ENCODE measurements at regions not wholly inside any gene's neighbourhood (a gene's known extent, or its start where the extent isn't known, plus 50 kb on each side); places are given as distances from the start of the nearest gene placed in this dataset.

DNA sequence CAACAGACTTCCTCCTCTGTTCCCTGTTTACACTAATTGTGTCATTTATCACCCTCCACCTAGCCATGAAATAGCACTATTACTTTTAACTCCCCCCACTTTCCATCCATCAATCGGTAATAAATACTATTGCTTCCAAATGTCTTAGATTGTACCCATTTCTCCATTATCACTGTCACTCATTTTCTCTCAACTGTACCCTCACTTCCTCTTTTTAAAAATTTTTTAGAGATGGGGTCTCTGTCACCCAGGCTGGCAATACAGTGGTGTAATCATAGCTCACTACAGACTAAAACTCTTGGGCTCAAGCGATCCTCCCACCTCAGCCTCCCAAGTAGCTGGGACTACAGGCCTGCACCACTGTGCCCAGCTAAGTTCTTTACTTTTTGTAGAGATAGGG lies 123.5 kb upstream of the EGR2 start:
- Histone ChIP-seq H3K27ac (ENCODE audit: low read depth, low read length) (no peak overlapping the region), H3K9me3 (ENCODE audit: control insufficient read depth in 1 of 2, insufficient read depth in 1 of 2, low read depth in 1 of 2, low read length in 2 of 2) (no peaks in the 10 kb centered on the region), H3K4me3 (replicated peaks in 1 of 2; ENCODE audit: low read depth in 1 of 2, low read length in 2 of 2) (no peak overlapping the region), H3K79me2 (ENCODE audit: insufficient read depth, low read length) (no peaks in the 10 kb centered on the region), H3K4me2 (ENCODE audit: low read length) (no peak overlapping the region), H3K4me1 (ENCODE audit: control insufficient read depth in 1 of 2, insufficient read depth in 2 of 2, low read length in 2 of 2) (no peaks in the 10 kb centered on the region), H3K27me3 (ENCODE audit: insufficient read depth, low read length) (no peaks in the 10 kb centered on the region), H3K9me2 (ENCODE audit: insufficient read depth) (no peaks in the 10 kb centered on the region), H3K36me3 (ENCODE audit: control insufficient read depth in 1 of 2, insufficient read depth in 2 of 2, low read length in 2 of 2) (no peaks in the 10 kb centered on the region), H3K9ac (ENCODE audit: low read length) (no peak overlapping the region), H4K20me1 (ENCODE audit: insufficient read depth) (no peaks in the 10 kb centered on the region), H2AFZ (ENCODE audit: low read depth, low read length, poor library complexity, severe bottlenecking) (no peak overlapping the region)
- TF ChIP-seq SIN3A (IDR thresholded peaks at IDR 0.05; ENCODE audit: low read depth): no peak
- no peak for TF ChIP-seq FOSL1 (IDR thresholded peaks at IDR 0.05; ENCODE audit: low read depth)
- no peak for TF ChIP-seq RAD21 (IDR thresholded peaks at IDR 0.05; ENCODE audit: low read depth)
- no peak for TF ChIP-seq POLR2AphosphoS5 (IDR thresholded peaks at IDR 0.05; ENCODE audit: low read depth, low read length)
- no peak for TF ChIP-seq EGR1 (IDR thresholded peaks at IDR 0.05; ENCODE audit: low read depth)
- TF ChIP-seq, protein P1, sequence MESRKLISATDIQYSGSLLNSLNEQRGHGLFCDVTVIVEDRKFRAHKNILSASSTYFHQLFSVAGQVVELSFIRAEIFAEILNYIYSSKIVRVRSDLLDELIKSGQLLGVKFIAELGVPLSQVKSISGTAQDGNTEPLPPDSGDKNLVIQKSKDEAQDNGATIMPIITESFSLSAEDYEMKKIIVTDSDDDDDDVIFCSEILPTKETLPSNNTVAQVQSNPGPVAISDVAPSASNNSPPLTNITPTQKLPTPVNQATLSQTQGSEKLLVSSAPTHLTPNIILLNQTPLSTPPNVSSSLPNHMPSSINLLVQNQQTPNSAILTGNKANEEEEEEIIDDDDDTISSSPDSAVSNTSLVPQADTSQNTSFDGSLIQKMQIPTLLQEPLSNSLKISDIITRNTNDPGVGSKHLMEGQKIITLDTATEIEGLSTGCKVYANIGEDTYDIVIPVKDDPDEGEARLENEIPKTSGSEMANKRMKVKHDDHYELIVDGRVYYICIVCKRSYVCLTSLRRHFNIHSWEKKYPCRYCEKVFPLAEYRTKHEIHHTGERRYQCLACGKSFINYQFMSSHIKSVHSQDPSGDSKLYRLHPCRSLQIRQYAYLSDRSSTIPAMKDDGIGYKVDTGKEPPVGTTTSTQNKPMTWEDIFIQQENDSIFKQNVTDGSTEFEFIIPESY (IDR thresholded peaks at IDR 0.05; ENCODE audit: extremely low read depth, insufficient replicate concordance, low read length): no peak
- no peak for TF ChIP-seq ZNF274 (IDR thresholded peaks at IDR 0.05; ENCODE audit: low read depth, low read length)
- TF ChIP-seq EZH2 (IDR thresholded peaks at IDR 0.05): no peak
- no peak for TF ChIP-seq TCF7L2 (IDR thresholded peaks at IDR 0.05; ENCODE audit: borderline replicate concordance, extremely low read depth, insufficient read depth, insufficient read length)
- TF ChIP-seq, protein P2, sequence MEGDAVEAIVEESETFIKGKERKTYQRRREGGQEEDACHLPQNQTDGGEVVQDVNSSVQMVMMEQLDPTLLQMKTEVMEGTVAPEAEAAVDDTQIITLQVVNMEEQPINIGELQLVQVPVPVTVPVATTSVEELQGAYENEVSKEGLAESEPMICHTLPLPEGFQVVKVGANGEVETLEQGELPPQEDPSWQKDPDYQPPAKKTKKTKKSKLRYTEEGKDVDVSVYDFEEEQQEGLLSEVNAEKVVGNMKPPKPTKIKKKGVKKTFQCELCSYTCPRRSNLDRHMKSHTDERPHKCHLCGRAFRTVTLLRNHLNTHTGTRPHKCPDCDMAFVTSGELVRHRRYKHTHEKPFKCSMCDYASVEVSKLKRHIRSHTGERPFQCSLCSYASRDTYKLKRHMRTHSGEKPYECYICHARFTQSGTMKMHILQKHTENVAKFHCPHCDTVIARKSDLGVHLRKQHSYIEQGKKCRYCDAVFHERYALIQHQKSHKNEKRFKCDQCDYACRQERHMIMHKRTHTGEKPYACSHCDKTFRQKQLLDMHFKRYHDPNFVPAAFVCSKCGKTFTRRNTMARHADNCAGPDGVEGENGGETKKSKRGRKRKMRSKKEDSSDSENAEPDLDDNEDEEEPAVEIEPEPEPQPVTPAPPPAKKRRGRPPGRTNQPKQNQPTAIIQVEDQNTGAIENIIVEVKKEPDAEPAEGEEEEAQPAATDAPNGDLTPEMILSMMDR (IDR thresholded peaks at IDR 0.05 in 2 of 3, conservative IDR thresholded peaks at IDR 0.05 in 1 of 3; ENCODE audit: borderline replicate concordance in 1 of 3, insufficient read depth in 1 of 3, low read depth in 2 of 3, low read length in 2 of 3): no peak
- TF ChIP-seq CBX3 (IDR thresholded peaks at IDR 0.05; ENCODE audit: low read depth): no peak
- TF ChIP-seq POLR2A (IDR thresholded peaks at IDR 0.05; ENCODE audit: borderline replicate concordance, extremely low read depth, insufficient read depth, insufficient read length): no peak
- TF ChIP-seq SP1 (IDR thresholded peaks at IDR 0.05; ENCODE audit: low read depth): no peak
- TF ChIP-seq ELF1 (IDR thresholded peaks at IDR 0.05; ENCODE audit: borderline replicate concordance, low read depth): no peak
- TF ChIP-seq YY1 (IDR thresholded peaks at IDR 0.05; ENCODE audit: extremely low read depth, insufficient replicate concordance, low read depth, low read length): no peak
- no peak for TF ChIP-seq ZFX (IDR thresholded peaks at IDR 0.05)
- no peak for TF ChIP-seq JUND (IDR thresholded peaks at IDR 0.05)
- TF ChIP-seq CEBPB (IDR thresholded peaks at IDR 0.05; ENCODE audit: low read depth): no peak
- TF ChIP-seq, protein P3, sequence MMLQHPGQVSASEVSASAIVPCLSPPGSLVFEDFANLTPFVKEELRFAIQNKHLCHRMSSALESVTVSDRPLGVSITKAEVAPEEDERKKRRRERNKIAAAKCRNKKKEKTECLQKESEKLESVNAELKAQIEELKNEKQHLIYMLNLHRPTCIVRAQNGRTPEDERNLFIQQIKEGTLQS (IDR thresholded peaks at IDR 0.05): no peak
- TF ChIP-seq, protein P4, sequence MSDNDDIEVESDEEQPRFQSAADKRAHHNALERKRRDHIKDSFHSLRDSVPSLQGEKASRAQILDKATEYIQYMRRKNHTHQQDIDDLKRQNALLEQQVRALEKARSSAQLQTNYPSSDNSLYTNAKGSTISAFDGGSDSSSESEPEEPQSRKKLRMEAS (IDR thresholded peaks at IDR 0.05): no peak
- DNase-seq (ENCODE audit: low read depth, low spot score): no peak
- intact Hi-C loops (cut with micrococcal nuclease): no loop called here
- ATAC-seq: no peak
- ChIA-PET CTCF (no interaction called here), RAD21 (ENCODE audit: low non-redundant PET in 1 of 2, low total read pairs in 2 of 2, uncharacterized antibody in 2 of 2, unreplicated experiment in 2 of 2) (no interaction called here), POLR2A (no interaction called here)
- no TSS peak for BruUV-seq (replicated peaks)

Data from HCT116 (cell line).